CD4-positive, alpha-beta T cell treated with Interferon gamma for 1 hour (primary cell): ENCODE measurements at regions not wholly inside any gene's neighbourhood (a gene's known extent, or its start where the extent isn't known, plus 50 kb on each side); places are given as distances from the start of the nearest gene placed in this dataset.

Source experiments
- DNase-seq: peaks from one replicate; pipeline ENCODE4 v3.0.0-alpha.2; 2020

DNA sequence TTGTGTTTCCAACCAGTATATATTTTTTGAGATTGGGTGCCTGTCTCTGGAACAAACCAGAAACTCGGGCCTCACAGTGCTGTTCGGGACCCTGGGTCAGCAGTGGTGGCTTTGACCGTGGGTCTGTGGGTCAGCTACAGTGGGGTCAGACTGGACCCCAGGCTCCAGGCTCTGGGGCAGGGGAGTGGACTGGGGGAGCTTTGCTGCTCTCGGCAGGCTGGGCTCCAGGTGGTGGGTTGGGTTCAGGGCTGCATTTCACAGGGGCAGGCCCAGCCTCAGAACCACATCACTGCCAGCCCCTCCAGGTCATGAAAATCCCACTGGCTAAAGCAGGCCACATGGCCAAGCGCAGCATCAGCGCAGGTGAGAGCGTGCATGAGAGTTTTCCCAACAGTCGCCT, 1279.3 kb downstream of the BRD1 start:
- DNase-seq: no peak

DNA sequence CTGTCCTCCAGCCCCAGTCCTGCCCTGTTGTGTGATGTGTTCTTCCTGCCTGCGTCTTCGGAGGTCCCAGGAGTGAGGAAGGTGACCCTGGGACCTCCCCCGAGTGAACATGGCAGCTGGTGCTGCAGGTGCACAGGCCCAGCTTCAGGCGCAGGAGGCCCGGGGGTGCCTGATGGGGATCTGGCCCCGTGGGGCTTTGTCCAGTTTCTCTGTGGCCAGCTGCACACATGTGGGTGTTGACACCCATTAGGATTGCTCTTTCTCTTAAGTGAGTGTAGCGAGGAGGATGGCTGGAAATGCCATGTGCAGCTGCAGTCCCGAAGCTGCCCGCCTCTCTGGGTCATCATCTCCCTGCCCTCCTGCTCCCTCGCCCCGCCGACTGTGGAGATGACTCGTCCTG, 1279.7 kb downstream of the BRD1 start:
- DNase-seq: no peak

DNA sequence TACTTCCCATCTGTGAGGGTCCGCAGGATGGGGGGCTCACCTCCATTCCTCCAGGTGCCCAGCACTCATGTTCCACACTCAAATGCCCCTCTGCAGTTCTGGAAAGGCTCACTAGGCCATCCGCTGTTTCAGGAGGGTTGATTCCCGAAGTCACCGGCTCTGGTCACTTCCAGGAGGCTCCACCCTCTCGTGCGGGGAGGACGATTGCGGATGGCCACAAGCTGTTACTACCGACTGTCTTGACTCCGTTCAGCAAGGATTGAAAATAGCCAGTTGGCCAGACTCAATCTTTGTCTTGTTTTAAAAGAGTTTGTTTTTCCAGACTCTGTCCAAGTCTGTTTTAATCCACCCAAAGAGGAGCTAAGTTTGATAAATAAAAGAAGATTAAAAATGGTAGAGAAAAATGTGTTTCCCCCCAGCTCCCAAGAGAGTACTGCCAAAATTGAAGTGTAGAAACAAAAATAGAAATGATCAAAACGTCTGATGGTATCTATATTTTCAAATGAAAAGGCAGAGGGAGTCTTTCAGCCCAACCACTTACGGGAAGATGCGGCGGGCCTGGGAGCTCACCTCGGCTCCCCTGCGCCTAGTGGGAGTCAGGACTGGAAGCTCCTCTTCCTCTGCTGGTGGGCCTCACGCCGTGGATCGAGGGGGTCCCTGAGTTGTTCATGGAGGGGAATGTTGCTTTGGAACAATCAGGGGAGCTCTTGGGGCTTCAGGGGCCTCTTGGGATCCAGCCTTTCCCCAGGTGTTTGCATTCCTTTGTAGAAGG, 1280.8 kb downstream of the BRD1 start:
- no peak for DNase-seq

GRCh38 chr22:48545987-48546386, 1281.7 kb downstream of the BRD1 start:
- no peak for DNase-seq

- no peak for DNase-seq
Observed at GRCh38 chr22:48541401-48542098, 1286.1 kb downstream of the BRD1 start.

DNA sequence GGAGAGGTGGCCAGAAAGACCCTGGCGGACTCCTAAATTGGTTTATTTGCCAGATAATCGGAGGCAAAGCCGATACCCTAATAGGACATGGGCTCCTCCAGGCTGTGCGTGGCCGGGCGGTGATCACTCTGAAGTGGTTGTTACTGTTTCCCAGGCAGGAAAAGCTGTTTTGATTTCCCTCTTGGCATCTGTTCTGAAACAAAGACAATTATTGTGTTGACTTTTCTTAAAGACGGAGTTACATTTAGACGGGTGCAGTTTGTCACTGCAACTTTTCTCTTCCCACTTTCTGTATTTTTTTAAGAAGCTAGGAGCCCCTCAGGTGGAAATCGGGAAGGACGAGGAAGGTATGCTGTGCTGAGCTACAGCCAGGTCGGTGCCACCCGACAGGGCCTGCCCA, 1288.4 kb downstream of the BRD1 start:
- DNase-seq: no peak

GRCh38 chr22:48538291-48538820, 1289.3 kb downstream of the BRD1 start:
- DNase-seq: no peak

- DNase-seq: no peak
Observed at GRCh38 chr22:48537343-48537680, 1290.4 kb downstream of the BRD1 start.

DNA sequence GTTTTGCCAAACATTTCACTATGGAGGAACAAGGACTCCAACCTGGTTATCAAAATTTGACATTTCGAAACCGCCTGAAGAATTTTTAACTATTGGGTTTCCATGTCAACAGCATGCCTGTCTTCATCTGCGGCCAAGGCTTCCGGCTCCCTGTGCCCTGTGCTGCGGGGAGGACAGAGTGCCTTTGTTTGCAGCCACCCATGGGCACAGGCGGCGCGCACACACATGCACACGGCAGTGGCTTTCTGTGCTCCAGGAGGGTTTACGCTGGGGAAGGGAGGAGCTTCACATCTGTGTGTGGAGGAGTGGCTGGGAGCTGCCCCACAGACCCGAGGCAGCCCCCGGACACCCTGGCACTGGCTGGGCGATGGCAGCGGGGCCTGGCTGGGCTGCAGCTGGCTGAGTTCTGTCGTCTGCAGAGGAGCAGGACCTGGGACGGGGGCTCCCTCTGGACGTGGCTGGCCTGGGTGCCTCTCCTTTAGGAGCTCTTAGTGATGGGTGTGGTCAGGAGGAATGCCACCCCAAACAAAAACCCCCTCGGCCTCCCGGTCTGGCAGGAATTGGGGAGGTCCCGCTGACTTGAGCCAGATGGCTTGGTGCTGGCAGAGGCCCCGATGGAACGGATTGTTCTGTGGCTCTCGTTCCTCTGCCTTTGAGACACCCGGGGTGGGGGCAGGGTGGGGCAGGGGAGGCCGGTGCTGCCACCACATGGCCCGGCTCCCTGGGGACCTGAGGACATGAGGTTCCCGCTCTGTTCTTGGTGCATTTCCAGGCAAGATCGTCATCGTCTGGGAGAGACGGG, 1290.9 kb downstream of the BRD1 start:
- no peak for DNase-seq

- no peak for DNase-seq
Observed at GRCh38 chr22:48535868-48536540, 1291.7 kb downstream of the BRD1 start.

GRCh38 chr22:48534395-48534958, 1293.2 kb downstream of the BRD1 start:
- DNase-seq: no peak

GRCh38 chr22:48532986-48533385, 1294.7 kb downstream of the BRD1 start:
- DNase-seq: no peak

DNA sequence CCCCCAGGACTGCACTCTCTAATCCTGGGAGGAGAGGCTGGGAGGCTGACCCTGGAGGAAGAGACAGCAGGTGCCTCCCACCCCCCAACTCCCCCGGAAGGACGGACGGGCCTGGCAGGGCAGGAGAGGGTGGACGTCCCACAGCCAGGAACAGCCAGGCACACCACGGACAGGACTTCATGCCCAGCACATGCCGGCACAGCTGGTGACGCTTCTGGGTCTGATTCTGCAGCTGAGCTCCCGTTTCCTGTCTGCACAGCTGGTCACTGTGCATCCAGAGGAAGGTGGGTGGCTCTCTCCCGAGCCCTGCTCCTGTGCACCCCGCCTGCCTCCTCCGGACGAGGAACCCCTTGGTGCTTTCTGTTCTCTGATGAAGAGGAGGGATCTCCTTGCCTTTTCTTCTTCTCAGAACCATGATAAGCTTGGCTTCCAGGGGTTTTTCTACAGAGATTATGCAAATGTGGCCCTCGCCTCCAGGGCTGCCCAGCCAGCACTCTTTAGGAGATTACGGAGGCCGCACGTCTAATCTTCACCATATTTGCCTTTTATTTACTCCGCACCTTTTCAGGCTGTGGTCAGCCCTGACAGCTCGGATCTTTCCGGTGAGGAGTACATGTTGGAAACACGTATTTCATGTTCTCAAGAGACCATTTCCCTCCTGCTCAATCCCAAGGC, 1295.8 kb downstream of the BRD1 start:
- DNase-seq: no peak

GRCh38 chr22:48531108-48531507, 1296.6 kb downstream of the BRD1 start:
- no peak for DNase-seq

DNA sequence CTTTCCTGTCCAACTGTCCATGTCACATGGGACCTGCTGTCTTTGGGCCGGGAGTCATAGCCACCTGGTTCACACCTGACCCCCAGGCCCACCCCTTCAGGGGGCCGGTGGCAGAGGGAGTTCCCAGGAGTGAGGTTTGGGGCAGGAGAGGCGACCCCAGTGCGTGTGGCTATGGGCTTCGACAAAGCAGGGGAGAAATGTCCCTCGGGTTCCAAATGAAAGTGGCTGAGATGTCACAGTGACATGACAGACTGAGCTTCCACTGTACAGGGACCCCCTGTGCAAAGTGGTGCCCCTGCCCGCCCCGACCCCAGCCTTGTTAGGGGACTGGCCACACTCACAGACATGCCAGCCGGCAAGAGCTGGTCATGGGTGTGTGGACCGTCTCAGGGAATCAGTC, 1297.0 kb downstream of the BRD1 start:
- DNase-seq: no peak

DNA sequence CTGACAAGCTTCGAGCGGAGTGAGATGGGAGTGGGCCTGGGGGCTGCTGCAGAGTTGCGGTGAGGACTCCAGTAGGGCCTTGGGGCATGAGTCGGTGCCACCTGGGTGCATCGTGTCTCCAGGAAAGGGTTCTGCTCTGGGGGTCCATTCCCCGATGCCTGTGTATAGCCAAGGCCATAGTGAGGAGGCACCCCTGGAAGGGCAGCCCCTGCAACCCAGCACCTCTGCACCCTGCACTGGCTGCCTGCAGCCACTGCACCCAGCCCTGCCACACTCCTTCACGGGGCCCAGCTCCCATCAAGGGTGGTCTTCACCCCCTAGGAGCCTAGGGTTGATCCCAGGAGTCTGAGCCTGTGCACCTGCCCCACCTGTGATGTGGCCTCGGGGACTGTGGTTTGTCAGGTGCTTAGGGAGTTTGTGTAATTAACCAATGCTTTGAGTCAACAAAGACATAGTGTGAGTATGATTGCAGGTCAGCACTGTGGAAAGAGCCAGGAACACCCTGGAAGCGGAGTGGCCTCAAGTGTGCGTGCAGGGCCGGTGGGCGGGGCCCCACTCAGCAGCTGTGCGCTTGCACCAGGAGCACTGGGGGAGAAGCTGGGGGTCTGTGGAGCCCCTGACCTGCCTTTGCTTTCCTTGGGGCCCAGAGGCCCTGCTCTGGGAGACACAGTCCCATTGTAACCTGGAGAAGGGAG, 1299.3 kb downstream of the BRD1 start:
- no peak for DNase-seq

- no peak for DNase-seq
Observed at GRCh38 chr22:48523761-48524160, 1303.9 kb downstream of the BRD1 start.

DNA sequence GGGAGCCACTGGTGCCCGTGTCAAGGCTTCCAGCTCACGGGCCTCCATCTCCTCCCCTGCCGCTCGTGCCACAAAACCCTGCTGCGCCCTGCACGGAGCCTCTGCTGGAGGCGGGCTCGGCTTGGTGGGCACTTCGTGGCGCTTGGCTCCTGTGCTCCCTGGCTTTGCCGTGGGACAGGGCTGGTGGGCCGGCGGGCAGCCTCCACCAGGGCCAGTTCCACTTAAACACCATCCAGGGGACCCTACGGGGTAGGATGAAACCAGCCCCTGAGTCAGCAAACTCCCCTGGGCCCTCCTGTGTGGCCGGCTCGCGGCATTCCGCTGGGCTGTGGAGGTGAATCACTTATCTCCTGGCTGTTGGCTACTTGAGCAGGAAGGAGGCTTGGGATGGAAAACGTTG, 1304.6 kb downstream of the BRD1 start:
- DNase-seq: no peak

DNA sequence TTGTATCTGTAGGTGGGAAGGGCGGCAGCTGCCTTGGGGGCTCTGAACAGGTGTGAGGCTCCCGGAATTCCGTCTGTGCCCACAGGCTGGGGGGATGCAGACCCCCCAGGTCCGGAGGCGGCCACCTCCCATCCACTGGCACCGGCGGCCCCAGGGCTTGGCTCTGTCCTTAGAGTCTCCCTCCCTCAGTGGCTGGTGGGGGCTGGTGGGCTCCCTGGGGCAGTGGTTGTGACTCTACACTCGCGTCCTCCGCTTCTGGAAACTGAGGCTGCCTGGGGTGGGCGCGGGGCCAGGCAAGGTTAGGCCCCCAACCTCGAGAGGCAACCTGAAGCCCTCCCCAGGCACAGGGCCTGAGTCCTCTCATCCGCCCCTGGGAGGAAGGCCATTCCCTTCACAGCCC, 1305.4 kb downstream of the BRD1 start:
- DNase-seq: no peak

- DNase-seq: no peak
Observed at GRCh38 chr22:48520884-48521588, 1306.6 kb downstream of the BRD1 start.

DNA sequence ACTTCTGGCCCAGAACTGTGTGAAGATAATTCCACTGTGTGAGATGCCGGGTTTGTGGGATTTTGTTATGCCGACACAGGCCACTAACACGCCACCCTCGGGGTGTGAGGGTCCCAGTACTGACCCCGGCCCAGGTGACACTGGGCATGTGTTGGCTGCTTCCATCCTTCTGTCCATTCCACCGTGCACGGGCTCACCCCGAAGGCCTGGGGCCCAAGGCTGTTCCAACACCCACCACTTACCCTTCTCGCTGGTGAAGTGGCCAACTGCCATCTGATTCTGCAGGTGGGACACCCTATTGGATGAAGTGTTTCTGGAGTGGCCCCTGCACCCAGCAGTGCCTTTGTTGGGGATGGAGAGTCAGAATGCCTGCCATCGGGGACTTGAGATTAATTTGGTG, 1307.5 kb downstream of the BRD1 start:
- no peak for DNase-seq
